ENCODE measurements at regions not wholly inside any gene's neighbourhood (a gene's known extent, or its start where the extent isn't known, plus 50 kb on each side); places are given as distances from the start of the nearest gene placed in this dataset.

DNA sequence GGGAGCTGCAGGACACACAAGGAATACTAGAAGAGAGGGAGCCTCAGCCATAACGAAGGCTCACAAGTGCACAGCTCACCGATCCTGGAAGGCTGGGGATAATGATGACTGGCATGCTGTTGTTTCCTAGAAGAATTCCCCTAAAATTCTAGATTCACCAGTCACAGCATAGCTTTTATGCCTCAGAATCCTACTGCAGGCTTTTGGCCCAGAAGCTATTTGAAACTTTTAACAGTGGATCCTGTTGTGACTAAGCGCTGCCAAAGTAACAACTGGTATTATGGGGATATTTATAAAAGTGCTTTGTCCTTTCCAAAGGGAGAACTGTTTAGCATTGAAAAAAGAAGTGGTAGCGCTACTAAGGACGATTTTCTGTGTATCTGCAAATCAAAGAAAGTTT is 214.1 kb upstream of the PELI2 start:
- TF ChIP-seq, protein P1, sequence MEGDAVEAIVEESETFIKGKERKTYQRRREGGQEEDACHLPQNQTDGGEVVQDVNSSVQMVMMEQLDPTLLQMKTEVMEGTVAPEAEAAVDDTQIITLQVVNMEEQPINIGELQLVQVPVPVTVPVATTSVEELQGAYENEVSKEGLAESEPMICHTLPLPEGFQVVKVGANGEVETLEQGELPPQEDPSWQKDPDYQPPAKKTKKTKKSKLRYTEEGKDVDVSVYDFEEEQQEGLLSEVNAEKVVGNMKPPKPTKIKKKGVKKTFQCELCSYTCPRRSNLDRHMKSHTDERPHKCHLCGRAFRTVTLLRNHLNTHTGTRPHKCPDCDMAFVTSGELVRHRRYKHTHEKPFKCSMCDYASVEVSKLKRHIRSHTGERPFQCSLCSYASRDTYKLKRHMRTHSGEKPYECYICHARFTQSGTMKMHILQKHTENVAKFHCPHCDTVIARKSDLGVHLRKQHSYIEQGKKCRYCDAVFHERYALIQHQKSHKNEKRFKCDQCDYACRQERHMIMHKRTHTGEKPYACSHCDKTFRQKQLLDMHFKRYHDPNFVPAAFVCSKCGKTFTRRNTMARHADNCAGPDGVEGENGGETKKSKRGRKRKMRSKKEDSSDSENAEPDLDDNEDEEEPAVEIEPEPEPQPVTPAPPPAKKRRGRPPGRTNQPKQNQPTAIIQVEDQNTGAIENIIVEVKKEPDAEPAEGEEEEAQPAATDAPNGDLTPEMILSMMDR (IDR thresholded peaks at IDR 0.05; ENCODE audit: low read depth, low read length): no peak
- H3K4me3 ChIP-seq (ENCODE audit: low read depth, low read length): no peak overlapping the region

DNA sequence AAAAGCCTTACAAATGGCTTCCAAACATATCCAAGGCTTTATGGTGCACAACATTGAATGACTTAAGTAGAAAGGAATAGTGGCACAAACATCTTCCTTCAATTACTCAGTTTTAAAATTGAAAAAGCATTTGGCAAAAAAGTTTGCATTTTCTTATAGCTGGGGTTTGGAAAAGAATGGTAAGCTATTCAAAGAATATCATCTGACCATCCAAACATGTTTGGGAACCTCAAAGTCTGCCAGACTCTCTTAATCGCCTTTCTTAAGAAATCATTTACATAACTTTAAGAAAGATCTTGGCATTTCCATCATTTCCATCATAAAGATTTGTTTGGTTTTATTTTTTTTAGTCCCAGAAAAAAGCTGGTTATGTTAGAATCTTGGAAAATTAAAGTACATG is 210.1 kb upstream of the PELI2 start:
- no peak overlapping the region for H3K4me3 ChIP-seq (ENCODE audit: low read depth, low read length)
- TF ChIP-seq, protein P1 (IDR thresholded peaks at IDR 0.05; ENCODE audit: low read depth, low read length): no peak

DNA sequence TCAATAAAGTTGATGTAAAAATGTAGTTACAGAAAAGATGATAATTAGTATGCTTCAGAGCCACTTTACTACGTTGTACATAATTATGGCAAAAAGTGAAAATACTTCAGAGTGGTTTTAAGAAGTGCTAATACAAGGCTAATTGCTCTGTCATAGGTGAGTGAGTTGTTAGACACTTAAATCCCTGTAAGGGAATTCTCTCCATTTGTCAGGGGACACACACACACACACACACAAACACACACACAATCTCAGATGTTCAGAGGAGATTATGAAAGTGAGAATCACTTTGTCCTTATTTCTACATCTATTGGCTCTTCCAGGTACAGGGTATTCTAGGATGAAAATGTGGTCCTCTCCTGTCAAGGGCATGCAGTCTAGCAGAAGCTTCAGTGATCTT is 208.3 kb upstream of the PELI2 start:
- H3K4me3 ChIP-seq (ENCODE audit: low read depth, low read length): no peak overlapping the region
- TF ChIP-seq, protein P1 (IDR thresholded peaks at IDR 0.05; ENCODE audit: low read depth, low read length): no peak

DNA sequence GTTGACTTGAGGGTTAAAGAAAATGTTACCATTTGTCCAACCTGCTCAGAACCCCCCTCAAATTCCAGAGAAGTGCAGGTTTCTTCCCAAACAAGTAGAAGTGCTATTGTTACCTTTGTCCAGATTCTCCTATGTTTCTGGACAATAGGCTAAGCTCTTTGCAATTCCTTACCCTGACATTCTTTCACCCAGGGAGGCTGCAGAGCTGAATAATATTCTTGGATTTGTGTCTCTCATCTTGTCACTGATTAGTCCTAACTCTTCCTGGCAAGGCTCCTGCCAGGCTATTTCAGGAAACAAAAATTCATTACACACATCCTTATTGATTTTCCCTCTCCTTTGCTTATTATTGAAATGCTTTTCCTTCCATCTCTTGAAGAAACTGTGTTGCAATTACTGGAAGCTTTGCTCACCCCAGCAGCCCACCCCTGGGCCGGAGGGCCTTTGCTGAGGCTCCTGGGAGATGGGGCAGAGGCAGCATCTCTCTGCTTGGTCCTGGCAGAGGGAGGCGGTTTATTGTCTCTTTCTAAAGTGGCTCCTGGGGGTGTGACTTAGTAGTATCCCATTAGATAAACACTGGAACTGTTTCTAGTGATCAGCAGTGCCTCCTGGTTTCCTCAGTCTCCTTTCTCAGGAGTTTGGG is 207.5 kb upstream of the PELI2 start:
- TF ChIP-seq, protein P1 (IDR thresholded peaks at IDR 0.05; ENCODE audit: low read depth, low read length): no peak
- no peak overlapping the region for H3K4me3 ChIP-seq (ENCODE audit: low read depth, low read length)

DNA sequence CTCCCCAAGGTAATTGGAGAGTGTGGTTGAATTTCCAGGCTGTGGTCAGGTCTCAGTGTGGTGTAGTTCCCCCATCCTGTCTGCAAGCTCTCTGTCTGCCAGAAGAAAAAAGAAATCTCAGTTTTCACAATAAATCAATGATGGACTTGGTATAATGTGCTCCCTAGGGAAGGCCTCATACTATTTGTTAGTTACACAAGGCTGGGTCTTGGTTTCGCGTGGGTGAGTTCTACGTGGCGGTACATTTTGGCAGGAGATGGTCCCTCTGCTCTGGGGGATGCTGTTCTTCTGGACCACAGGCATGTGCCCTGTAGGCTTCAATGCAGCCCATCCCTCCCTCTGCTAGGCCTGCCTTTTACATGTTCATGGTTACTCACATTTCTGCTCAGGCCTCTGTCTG is 206.4 kb upstream of the PELI2 start:
- TF ChIP-seq, protein P1 (IDR thresholded peaks at IDR 0.05; ENCODE audit: low read depth, low read length): no peak
- no peak overlapping the region for H3K4me3 ChIP-seq (ENCODE audit: low read depth, low read length)

DNA sequence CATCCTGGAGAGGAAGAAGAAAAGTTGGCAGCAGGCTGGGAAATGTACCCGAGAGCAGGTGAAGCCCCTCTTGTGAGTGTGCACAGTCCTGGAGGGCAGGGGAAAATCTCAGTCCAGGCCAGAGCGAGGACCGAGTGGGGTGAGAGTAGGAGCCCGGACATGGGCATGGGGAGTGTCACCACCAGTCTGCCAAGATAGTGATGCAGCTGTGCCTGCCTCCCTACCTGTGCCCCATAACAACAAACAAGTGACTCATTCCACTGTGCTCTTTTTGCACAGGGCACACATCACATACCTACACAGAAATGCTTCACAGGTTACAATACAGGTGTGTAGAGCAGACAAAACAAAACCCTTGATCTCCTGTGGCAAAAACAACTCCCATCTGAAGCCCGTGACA is 205.9 kb upstream of the PELI2 start:
- H3K4me3 ChIP-seq (ENCODE audit: low read depth, low read length): no peak overlapping the region
- TF ChIP-seq, protein P1 (IDR thresholded peaks at IDR 0.05; ENCODE audit: low read depth, low read length): no peak

DNA sequence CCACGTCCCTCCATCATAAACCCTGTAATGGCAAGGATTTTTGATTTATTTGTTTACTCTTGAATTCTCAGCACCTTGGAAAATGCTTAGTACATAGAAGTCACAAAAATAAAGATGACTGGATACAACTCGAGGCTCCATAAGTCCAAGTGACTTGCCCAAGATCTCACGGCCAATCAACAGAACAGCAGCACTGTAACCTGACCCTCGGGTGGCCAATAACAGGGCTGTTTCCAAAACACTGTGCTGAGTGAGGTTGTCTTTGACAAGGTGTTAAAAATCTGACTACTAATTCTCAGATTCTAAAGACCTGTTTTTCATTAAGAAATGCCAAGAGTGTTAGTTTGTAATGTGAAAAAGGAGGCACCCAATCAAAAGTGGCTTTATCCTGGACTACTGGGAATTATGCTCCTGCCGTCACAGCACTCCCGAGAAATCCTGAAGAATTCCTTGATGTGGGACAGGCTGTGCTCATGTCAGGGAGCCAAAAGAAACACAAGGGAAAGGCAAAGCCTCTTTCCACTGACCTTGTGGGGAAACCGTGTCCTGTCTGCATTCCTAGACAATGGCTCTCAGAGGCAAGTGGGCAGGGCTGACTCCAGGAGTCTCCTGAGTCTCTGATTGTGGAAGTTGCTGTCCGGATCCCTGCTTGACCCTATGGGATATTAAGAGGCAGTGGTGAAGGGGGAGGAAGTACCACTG is 204.7 kb upstream of the PELI2 start:
- TF ChIP-seq, protein P1 (IDR thresholded peaks at IDR 0.05; ENCODE audit: low read depth, low read length): no peak
- no peak overlapping the region for H3K4me3 ChIP-seq (ENCODE audit: low read depth, low read length)
